Lower leg skin (tissue), 4 donors: ENCODE measurements at regions not wholly inside any gene's neighbourhood (a gene's known extent, or its start where the extent isn't known, plus 50 kb on each side); places are given as distances from the start of the nearest gene placed in this dataset.

Experiments used
- DNase-seq, 2 donors: peaks; one replicate each; pipeline ENCODE4 v3.0.0-alpha.2; 2019; ENCODE audit warnings: low spot score in 2 of 2
- H3K4me3 ChIP-seq: fragments of 200-600 bp; sonication (generic); 2 replicates; pipeline ENCODE4 v1.5.1; 2017; ENCODE audit warnings: mild to moderate bottlenecking, low read depth; ENCODE audit not compliant: poor library complexity, severe bottlenecking
- CTCF ChIP-seq, 3 donors: fragments of 450-650 bp; IDR thresholded peaks; one replicate each; pipeline ENCODE4 v1.5.1; 2016; ENCODE audit warnings: antibody characterized with exemption in 3 of 3, mild to moderate bottlenecking in 3 of 3, moderate library complexity in 2 of 3
- POLR2A ChIP-seq, 2 donors: fragments of 450-650 bp; IDR thresholded peaks; one replicate each; pipeline ENCODE4 v1.6.1; 2016 to 2017; ENCODE audit warnings: antibody characterized with exemption in 2 of 2, mild to moderate bottlenecking in 1 of 2, moderate library complexity in 1 of 2
- WGBS, 2 donors: methylation state at CpG; one replicate each; pipeline ENCODE4 v1.1.5; 2018; 5-methylcytosine and 5-hydroxymethylcytosine counted together
- intact Hi-C: fragments of 100-400 bp; cut with DNase I; formaldehyde crosslinking; loops from one replicate; pipeline ENCODE4 v1.15.0; 2023; ENCODE audit warnings: low total_unique reads

GRCh38 chr6:113168057-113168456, 689.1 kb upstream of the MARCKS start:
- DNase-seq, result no peak
- TF ChIP-seq CTCF (IDR thresholded peaks at IDR 0.05), result no peak
- no peak for TF ChIP-seq POLR2A (IDR thresholded peaks at IDR 0.05)
- no peak overlapping the region for H3K4me3 ChIP-seq
- 92 to 95% methylated on average over 1 of the region's 1 CpG for WGBS, 2 donors
- intact Hi-C loops, result no loop called here

- no peak for TF ChIP-seq POLR2A (IDR thresholded peaks at IDR 0.05)
- no peak for TF ChIP-seq CTCF (IDR thresholded peaks at IDR 0.05)
- WGBS, 2 donors, result 95 to 97% methylated on average over 1 of the region's 1 CpG
- intact Hi-C loops, result no loop called here
- DNase-seq, result no peak
- H3K4me3 ChIP-seq, result no peak overlapping the region
These were observed 687.7 kb upstream of the MARCKS start for GRCh38 chr6:113169484-113169883.

GRCh38 chr6:113170454-113170853, 686.7 kb upstream of the MARCKS start:
- intact Hi-C loops, result no loop called here
- TF ChIP-seq CTCF (IDR thresholded peaks at IDR 0.05) (no peak), POLR2A (IDR thresholded peaks at IDR 0.05) (no peak)
- no peak overlapping the region for H3K4me3 ChIP-seq
- no peak for DNase-seq
- 86 to 89% methylated on average over 1 of the region's 1 CpG for WGBS, 2 donors

- WGBS, 2 donors, result 67 to 73% methylated on average over 3 of the region's 3 CpGs
- no peak for TF ChIP-seq POLR2A (IDR thresholded peaks at IDR 0.05)
- no peak for TF ChIP-seq CTCF (IDR thresholded peaks at IDR 0.05)
- no peak overlapping the region for H3K4me3 ChIP-seq
- no peak for DNase-seq
- intact Hi-C loops, result no loop called here
These were observed 685.3 kb upstream of the MARCKS start for GRCh38 chr6:113171882-113172281.

GRCh38 chr6:113172531-113172966, 684.6 kb upstream of the MARCKS start:
- DNase-seq, result no peak
- TF ChIP-seq CTCF (IDR thresholded peaks at IDR 0.05) (no peak), POLR2A (IDR thresholded peaks at IDR 0.05) (no peak)
- H3K4me3 ChIP-seq, result no peak overlapping the region
- intact Hi-C loops, result no loop called here
- 37 to 69% methylated on average over 2 of the region's 2 CpGs for WGBS, 2 donors

- intact Hi-C loops, result no loop called here
- DNase-seq, result no peak
- H3K4me3 ChIP-seq, result no peak overlapping the region
- TF ChIP-seq CTCF (IDR thresholded peaks at IDR 0.05), result no peak
- TF ChIP-seq POLR2A (IDR thresholded peaks at IDR 0.05), result no peak
These were observed 678.8 kb upstream of the MARCKS start for GRCh38 chr6:113178349-113178748.
